HG02642 (cell line): ENCODE measurements at regions not wholly inside any gene's neighbourhood (a gene's known extent, or its start where the extent isn't known, plus 50 kb on each side); places are given as distances from the start of the nearest gene placed in this dataset.

ENCODE experiments used
- ATAC-seq: cut with Tn5 transposase; IDR thresholded peaks from one replicate; pipeline ENCODE4 v1.9.1; 2021; ENCODE audit warnings: mild to moderate bottlenecking; ENCODE audit not compliant: unreplicated experiment, poor library complexity

- ATAC-seq: no peak
Observed at GRCh38 chr21:27257226-27257625, 290.3 kb upstream of the ADAMTS5 start.

GRCh38 chr21:27251752-27252151 lies 284.9 kb upstream of the ADAMTS5 start:
- ATAC-seq: no peak

- ATAC-seq: no peak
Observed at GRCh38 chr21:27250366-27250765, 283.5 kb upstream of the ADAMTS5 start.

- no peak for ATAC-seq
Observed at GRCh38 chr21:27248814-27249213, 281.9 kb upstream of the ADAMTS5 start.

- no peak for ATAC-seq
Observed at GRCh38 chr21:27246741-27247140, 279.9 kb upstream of the ADAMTS5 start.

- ATAC-seq: no peak
Observed at GRCh38 chr21:27244776-27245175, 277.9 kb upstream of the ADAMTS5 start.

GRCh38 chr21:27244352-27244751 lies 277.5 kb upstream of the ADAMTS5 start:
- no peak for ATAC-seq

GRCh38 chr21:27240839-27241238 lies 274.0 kb upstream of the ADAMTS5 start:
- ATAC-seq: no peak

- ATAC-seq: no peak
Observed at GRCh38 chr21:27233514-27234115, 266.7 kb upstream of the ADAMTS5 start.

GRCh38 chr21:27225940-27226339 lies 259.1 kb upstream of the ADAMTS5 start:
- no peak for ATAC-seq

GRCh38 chr21:27225151-27225550 lies 258.3 kb upstream of the ADAMTS5 start:
- ATAC-seq: no peak

GRCh38 chr21:27224169-27224568 lies 257.3 kb upstream of the ADAMTS5 start:
- no peak for ATAC-seq

GRCh38 chr21:27221077-27221476 lies 254.2 kb upstream of the ADAMTS5 start:
- no peak for ATAC-seq

- ATAC-seq: no peak
Observed at GRCh38 chr21:27220416-27220815, 253.5 kb upstream of the ADAMTS5 start.

- no peak for ATAC-seq
Observed at GRCh38 chr21:27219068-27219467, 252.2 kb upstream of the ADAMTS5 start.

GRCh38 chr21:27213303-27213702 lies 246.4 kb upstream of the ADAMTS5 start:
- no peak for ATAC-seq

- ATAC-seq: no peak
Observed at GRCh38 chr21:27212441-27212840, 245.6 kb upstream of the ADAMTS5 start.

GRCh38 chr21:27209546-27209945 lies 242.7 kb upstream of the ADAMTS5 start:
- ATAC-seq: no peak

GRCh38 chr21:27206368-27206982 lies 239.6 kb upstream of the ADAMTS5 start:
- ATAC-seq: no peak

GRCh38 chr21:27202301-27202700 lies 235.4 kb upstream of the ADAMTS5 start:
- no peak for ATAC-seq

GRCh38 chr21:27201197-27201596 lies 234.3 kb upstream of the ADAMTS5 start:
- ATAC-seq: no peak

GRCh38 chr21:27196651-27197050 lies 229.8 kb upstream of the ADAMTS5 start:
- ATAC-seq: no peak
